A549 (cell line): ENCODE measurements at regions not wholly inside any gene's neighbourhood (a gene's known extent, or its start where the extent isn't known, plus 50 kb on each side); places are given as distances from the start of the nearest gene placed in this dataset.

Experiments
- ATAC-seq, 2 experiments: fragments of 200-7000 bp in 1 of 2; fragments of >200 bp in 1 of 2; cut with Nextera tagmentation in 1 of 2; cut with Tn5 transposase in 1 of 2; 3 replicates each; pipeline versions ENCODE4 v1.8.0 to v1.9.1; 2018 to 2020; ENCODE audit warnings: mild to moderate bottlenecking in 1 of 2, moderate library complexity in 1 of 2
- CTCF ChIA-PET: fragments of 300-600 bp; sonication (Branson Sonifier 250); formaldehyde crosslinking; extraction: SDS; loops from one replicate; lab custom pipeline; 2021; ENCODE audit warnings: antibody characterized with exemption, inconsistent platforms; lab: Yijun Ruan, JAX
- POLR2A ChIA-PET: fragments of 350-600 bp; formaldehyde crosslinking; extraction: SDS; loops from one replicate; lab custom pipeline; 2021; ENCODE audit warnings: antibody characterized with exemption, inconsistent platforms; lab: Yijun Ruan, JAX
- DNase-seq, 2 experiments: peaks; one replicate each; pipeline versions ENCODE4 v3.0.0 to v3.0.0-alpha.2; 2011 to 2016; ENCODE audit warnings: low read depth in 1 of 2, low spot score in 1 of 2
- FAIRE-seq: peaks from 2 replicates; lab custom pipeline; 2011; peaks lifted over from hg19 to GRCh38; lab: Jason Lieb, UNC
- H3K27ac ChIP-seq, 2 experiments: fragments of >200 bp; sonication (Bioruptor Twin); formaldehyde crosslinking; 3 replicates each; pipeline ENCODE4 v1.5.1; 2016 to 2017
- H3K4me1 ChIP-seq: fragments of >200 bp; sonication (Bioruptor Twin); formaldehyde crosslinking; 3 replicates; pipeline ENCODE4 v1.6.1; 2016
- H3K4me2 ChIP-seq: fragments of >200 bp; sonication (Bioruptor Twin); formaldehyde crosslinking; 3 replicates; pipeline ENCODE4 v1.6.1; 2016
- H3K4me3 ChIP-seq: fragments of >200 bp; sonication (Bioruptor Twin); formaldehyde crosslinking; 3 replicates; pipeline ENCODE4 v1.5.1; 2016
- H3K9me3 ChIP-seq: fragments of >200 bp; sonication (Bioruptor Twin); formaldehyde crosslinking; 3 replicates; pipeline ENCODE4 v1.6.1; 2016
- ATOH8 ChIP-seq: fragments of 250-450 bp; sonication (Bioruptor Pico); IDR thresholded peaks from 2 replicates; pipeline ENCODE4 v1.5.0; 2020; ENCODE audit warnings: low read depth, mild to moderate bottlenecking, moderate library complexity
- CHD4 ChIP-seq: fragments of 200-600 bp; sonication (generic); IDR thresholded peaks from 2 replicates; pipeline ENCODE4 v1.6.1; 2016; ENCODE audit warnings: antibody characterized with exemption, mild to moderate bottlenecking, borderline replicate concordance
- E2F6 ChIP-seq: IDR thresholded peaks from 2 replicates; pipeline ENCODE4 v1.6.1; 2012; ENCODE audit warnings: low read depth, borderline replicate concordance
- ELK1 ChIP-seq: fragments of 150-350 bp; IDR thresholded peaks from 2 replicates; pipeline ENCODE4 v1.6.1; 2014; ENCODE audit warnings: low read depth, mild to moderate bottlenecking, low read length
- EP300 ChIP-seq, 2 experiments: fragments of >200 bp; sonication (Bioruptor Twin); formaldehyde crosslinking; IDR thresholded peaks; 2 replicates in 1 of 2; 3 replicates in 1 of 2; pipeline ENCODE4 v1.6.1; 2016 to 2017
- FOXS1 ChIP-seq: fragments of 250-450 bp; sonication (Bioruptor Pico); IDR thresholded peaks from 2 replicates; pipeline ENCODE4 v1.5.0; 2020; ENCODE audit warnings: mild to moderate bottlenecking, moderate library complexity
- GATA3 ChIP-seq: IDR thresholded peaks from 2 replicates; pipeline ENCODE4 v1.6.1; 2012; ENCODE audit warnings: borderline replicate concordance
- HES2 ChIP-seq: fragments of >200 bp; sonication (Bioruptor Twin); formaldehyde crosslinking; IDR thresholded peaks from 2 replicates; pipeline ENCODE4 v1.6.1; 2016
- HOXA7 ChIP-seq: fragments of 250-450 bp; sonication (Bioruptor Pico); IDR thresholded peaks from 2 replicates; pipeline ENCODE4 v1.5.0; 2020; ENCODE audit warnings: mild to moderate bottlenecking, moderate library complexity
- MAZ ChIP-seq: fragments of 150-350 bp; IDR thresholded peaks from 2 replicates; pipeline ENCODE4 v1.6.1; 2014; ENCODE audit warnings: antibody characterized with exemption, low read depth, low read length, borderline replicate concordance
- NR3C1 ChIP-seq: fragments of >200 bp; sonication (Bioruptor Twin); formaldehyde crosslinking; IDR thresholded peaks from 3 replicates; pipeline ENCODE4 v1.6.1; 2017
- PBX3 ChIP-seq: IDR thresholded peaks from 2 replicates; pipeline ENCODE4 v1.6.1; 2012
- POLR2AphosphoS2 ChIP-seq: conservative IDR thresholded peaks from 2 replicates; pipeline ENCODE4 v1.6.1; 2012; ENCODE audit warnings: low read length, improper control_type of control experiment, inconsistent platforms
- RARB ChIP-seq: fragments of 250-450 bp; sonication (Bioruptor Pico); IDR thresholded peaks from 2 replicates; pipeline ENCODE4 v1.8.0; 2021; ENCODE audit warnings: mild to moderate bottlenecking, moderate library complexity
- RCOR1 ChIP-seq: fragments of 150-350 bp; IDR thresholded peaks from 2 replicates; pipeline ENCODE4 v1.6.1; 2014; ENCODE audit warnings: antibody characterized with exemption, low read length, low read depth
- SMC3 ChIP-seq: fragments of >200 bp; sonication (Bioruptor Twin); formaldehyde crosslinking; IDR thresholded peaks from 3 replicates; pipeline ENCODE4 v1.6.1; 2018; ENCODE audit warnings: inconsistent platforms
- SREBF2 ChIP-seq: fragments of 450-650 bp; IDR thresholded peaks from 2 replicates; pipeline ENCODE4 v1.6.1; 2014; ENCODE audit warnings: mild to moderate bottlenecking, moderate library complexity
- ZFP36 ChIP-seq: fragments of 450-650 bp; IDR thresholded peaks from 2 replicates; pipeline ENCODE4 v1.6.1; 2014; ENCODE audit warnings: borderline replicate concordance; ENCODE audit not compliant: partially characterized antibody
- ZNF302 ChIP-seq: fragments of 250-450 bp; sonication (Bioruptor Pico); IDR thresholded peaks from 2 replicates; pipeline ENCODE4 v1.9.0; 2021; ENCODE audit warnings: inconsistent platforms, mild to moderate bottlenecking, moderate library complexity
- ZSCAN20 ChIP-seq: fragments of 250-450 bp; sonication (Bioruptor Pico); IDR thresholded peaks from 2 replicates; pipeline ENCODE4 v1.8.0; 2022; ENCODE audit warnings: mild to moderate bottlenecking, moderate library complexity
- WGBS: methylation state at CpG from one replicate; pipeline ENCODE4 v1.1.6; 2017; ENCODE audit errors: missing lambda C conversion rate; 5-methylcytosine and 5-hydroxymethylcytosine counted together

GRCh38 chr10:129140921-129141885 is 325.8 kb upstream of the MGMT start:
- ChIA-PET POLR2A (no interaction called here), CTCF (no interaction called here)
- 24% methylated on average over 18 of the region's 18 CpGs for WGBS
- no peak overlapping the region for H3K4me3 ChIP-seq
- DNase-seq (no peak), ATAC-seq (no peak), FAIRE-seq (no peak)
- H3K4me1 ChIP-seq: no peaks in the 10 kb centered on the region
- no peak overlapping the region for H3K4me2 ChIP-seq
- H3K27ac ChIP-seq: no peak overlapping the region
- H3K9me3 ChIP-seq: no peaks in the 10 kb centered on the region
- TF ChIP-seq HOXA7 (CRISPR knock-in tag) (no peak), EP300 (IDR thresholded peaks at IDR 0.05) (no peak), PBX3 (no peak), HES2 (no peak), FOXS1 (no peak), ATOH8 (CRISPR knock-in tag) (no peak), RARB (no peak), CHD4 (no peak), ZNF302 (CRISPR knock-in tag) (no peak)

- Histone ChIP-seq H3K9me3 (no peaks in the 10 kb centered on the region), H3K4me1 (no peaks in the 10 kb centered on the region), H3K4me3 (no peak overlapping the region), H3K27ac (no peak overlapping the region), H3K4me2 (no peak overlapping the region)
- DNase-seq: no peak
- TF ChIP-seq ZFP36: no peak
- CTCF ChIA-PET: no interaction called here
- POLR2A ChIA-PET: no interaction called here
- ATAC-seq: no peak
- 0% methylated on average over 1 of the region's 1 CpG for WGBS
- no peak for FAIRE-seq
Observed at GRCh38 chr10:129151281-129151680, 315.8 kb upstream of the MGMT start.

- TF ChIP-seq POLR2AphosphoS2 (no peak), ELK1 (no peak), MAZ (no peak), GATA3 (no peak), NR3C1 (no peak), ZSCAN20 (no peak), ZNF302 (CRISPR knock-in tag) (no peak), RCOR1 (no peak), E2F6 (no peak), SREBF2 (no peak), CHD4 (no peak), SMC3 (no peak)
- Histone ChIP-seq H3K9me3 (no peaks in the 10 kb centered on the region), H3K27ac (no peak overlapping the region), H3K4me3 (no peak overlapping the region), H3K4me2 (no peak overlapping the region), H3K4me1 (no peaks in the 10 kb centered on the region)
- ChIA-PET POLR2A (no interaction called here), CTCF (no interaction called here)
- WGBS: 0% methylated on average over 2 of the region's 2 CpGs
- FAIRE-seq (no peak), DNase-seq (no peak), ATAC-seq (no peak)
Observed at GRCh38 chr10:129156406-129156805, 310.6 kb upstream of the MGMT start.
